ENCODE measurements at regions not wholly inside any gene's neighbourhood (a gene's known extent, or its start where the extent isn't known, plus 50 kb on each side); places are given as distances from the start of the nearest gene placed in this dataset.

GRCh38 chr3:102883515-102883914 is 448.7 kb downstream of the ZPLD1 start:
- Histone ChIP-seq H3K9me3 (no peaks in the 10 kb centered on the region), H3K36me3 (no peaks in the 10 kb centered on the region), H3K4me3 (no peak overlapping the region), H3K27me3 (no peaks in the 10 kb centered on the region), H3K27ac (no peak overlapping the region), H3K4me1 (peaks cover 0 to 21% (median 8%) of the 10 kb centered on the region in 4 donors)
- 68 to 73% methylated on average over 2 of the region's 2 CpGs for WGBS, 2 donors
- TF ChIP-seq POLR2AphosphoS5 (IDR thresholded peaks at IDR 0.05), result no peak
- TF ChIP-seq EP300 (IDR thresholded peaks at IDR 0.05), result no peak
- no peak for TF ChIP-seq CTCF (IDR thresholded peaks at IDR 0.05)
- no peak for TF ChIP-seq POLR2A (IDR thresholded peaks at IDR 0.05)
- intact Hi-C loops (cut with DNase I), result no loop called here
- no peak for DNase-seq

DNA sequence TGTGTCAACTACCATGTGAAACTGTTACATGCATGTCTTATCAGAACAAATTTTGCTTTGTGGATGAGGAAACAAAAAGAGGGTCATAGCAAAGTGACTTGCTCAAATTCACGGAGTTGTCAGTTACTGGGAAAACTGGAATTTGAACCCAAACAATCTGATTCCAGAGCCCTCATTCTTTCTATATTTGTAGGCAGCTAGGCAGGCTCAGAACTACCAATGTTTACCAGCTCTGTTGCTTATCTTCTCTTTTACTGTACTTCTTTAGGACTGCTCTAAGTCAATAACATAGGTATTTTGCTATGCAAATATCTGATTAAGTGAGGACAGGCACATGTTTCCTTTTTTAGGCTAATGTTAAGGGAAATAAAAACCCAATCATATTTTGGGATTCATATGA is 450.5 kb downstream of the ZPLD1 start:
- TF ChIP-seq CTCF (IDR thresholded peaks at IDR 0.05) (no peak), POLR2AphosphoS5 (IDR thresholded peaks at IDR 0.05) (no peak), POLR2A (IDR thresholded peaks at IDR 0.05) (no peak), EP300 (IDR thresholded peaks at IDR 0.05) (no peak)
- Histone ChIP-seq H3K9me3 (no peaks in the 10 kb centered on the region), H3K27me3 (no peaks in the 10 kb centered on the region), H3K4me3 (no peak overlapping the region), H3K4me1 (peaks cover 0 to 21% (median 8%) of the 10 kb centered on the region in 4 donors), H3K36me3 (no peaks in the 10 kb centered on the region), H3K27ac (no peak overlapping the region)
- intact Hi-C loops (cut with DNase I), result no loop called here
- 8 to 72% methylated on average over 1 of the region's 1 CpG for WGBS, 2 donors
- DNase-seq, result no peak

- intact Hi-C loops (cut with DNase I), result no loop called here
- DNase-seq, result no peak
- whole genome bisulfite sequencing, 2 donors, result 75 to 80% methylated on average over 3 of the region's 3 CpGs
- Histone ChIP-seq H3K4me3 (no peak overlapping the region), H3K27ac (no peak overlapping the region), H3K4me1 (peaks cover 0 to 14% (median 8%) of the 10 kb centered on the region in 4 donors), H3K9me3 (no peaks in the 10 kb centered on the region), H3K27me3 (no peaks in the 10 kb centered on the region), H3K36me3 (no peaks in the 10 kb centered on the region)
- TF ChIP-seq POLR2AphosphoS5 (IDR thresholded peaks at IDR 0.05) (no peak), POLR2A (IDR thresholded peaks at IDR 0.05) (no peak), EP300 (IDR thresholded peaks at IDR 0.05) (no peak), CTCF (IDR thresholded peaks at IDR 0.05) (no peak)
These were observed 452.6 kb downstream of the ZPLD1 start for GRCh38 chr3:102887431-102887830.

GRCh38 chr3:102896851-102897621 is 462.2 kb downstream of the ZPLD1 start:
- no peak overlapping the region for H3K27ac ChIP-seq
- no peaks in the 10 kb centered on the region for H3K36me3 ChIP-seq
- intact Hi-C loops (cut with DNase I), result no loop called here
- no peaks in the 10 kb centered on the region for H3K27me3 ChIP-seq
- no peak for TF ChIP-seq CTCF (IDR thresholded peaks at IDR 0.05)
- no peak for DNase-seq
- peaks cover 0 to 3% (median 0%) of the 10 kb centered on the region in 4 donors for H3K4me1 ChIP-seq
- H3K4me3 ChIP-seq, result no peak overlapping the region
- H3K9me3 ChIP-seq, result no peaks in the 10 kb centered on the region
- WGBS, 2 donors, result 67 to 73% methylated on average over 1 of the region's 1 CpG

- intact Hi-C loops (cut with DNase I), result no loop called here
- H3K27me3 ChIP-seq, result no peaks in the 10 kb centered on the region
- H3K4me3 ChIP-seq, result no peak overlapping the region
- no peaks in the 10 kb centered on the region for H3K9me3 ChIP-seq
- no peak for TF ChIP-seq EP300 (IDR thresholded peaks at IDR 0.05)
- no peak for TF ChIP-seq CTCF (IDR thresholded peaks at IDR 0.05)
- H3K36me3 ChIP-seq, result no peaks in the 10 kb centered on the region
- H3K4me1 ChIP-seq, result peaks cover 0 to 7% (median 0%) of the 10 kb centered on the region in 4 donors
- WGBS, 2 donors, result 90 to 92% methylated on average over 11 of the region's 11 CpGs
- H3K27ac ChIP-seq, result no peak overlapping the region
- peak; percentile 27 for DNase-seq
These were observed 469.8 kb downstream of the ZPLD1 start for GRCh38 chr3:102904629-102905028.

All from sigmoid colon (tissue), 6 donors.